ENCODE measurements at regions not wholly inside any gene's neighbourhood (a gene's known extent, or its start where the extent isn't known, plus 50 kb on each side); places are given as distances from the start of the nearest gene placed in this dataset.

DNA sequence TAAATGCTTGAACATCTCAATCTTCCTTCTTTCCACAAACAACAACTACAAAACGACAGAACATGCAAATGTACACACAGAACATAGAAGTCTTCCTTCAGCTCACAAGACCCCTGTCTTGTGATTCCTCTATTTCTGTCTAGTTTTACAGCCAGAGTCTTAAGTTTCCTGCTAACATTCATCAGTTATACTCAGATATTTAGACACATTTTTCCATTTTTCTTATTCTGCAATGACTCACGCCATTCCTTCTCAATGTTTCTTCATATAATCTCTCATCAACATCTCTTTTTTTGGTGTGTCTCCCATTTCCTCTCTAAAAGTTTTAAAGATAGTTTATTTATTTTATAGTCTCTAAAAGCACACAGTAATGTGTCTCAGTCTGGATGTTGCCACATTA is 1872.9 kb upstream of the PCDH20 start:
- H3K27ac Mint-ChIP-seq = no peak overlapping the region
- DNase-seq = no peak
- peaks cover 6% of the 10 kb centered on the region; the same call in 1 of the 2 replicates for H3K36me3 Mint-ChIP-seq (ENCODE audit: low read depth)
- no peak overlapping the region for H3K4me3 Mint-ChIP-seq
- TF ChIP-seq, protein P1, sequence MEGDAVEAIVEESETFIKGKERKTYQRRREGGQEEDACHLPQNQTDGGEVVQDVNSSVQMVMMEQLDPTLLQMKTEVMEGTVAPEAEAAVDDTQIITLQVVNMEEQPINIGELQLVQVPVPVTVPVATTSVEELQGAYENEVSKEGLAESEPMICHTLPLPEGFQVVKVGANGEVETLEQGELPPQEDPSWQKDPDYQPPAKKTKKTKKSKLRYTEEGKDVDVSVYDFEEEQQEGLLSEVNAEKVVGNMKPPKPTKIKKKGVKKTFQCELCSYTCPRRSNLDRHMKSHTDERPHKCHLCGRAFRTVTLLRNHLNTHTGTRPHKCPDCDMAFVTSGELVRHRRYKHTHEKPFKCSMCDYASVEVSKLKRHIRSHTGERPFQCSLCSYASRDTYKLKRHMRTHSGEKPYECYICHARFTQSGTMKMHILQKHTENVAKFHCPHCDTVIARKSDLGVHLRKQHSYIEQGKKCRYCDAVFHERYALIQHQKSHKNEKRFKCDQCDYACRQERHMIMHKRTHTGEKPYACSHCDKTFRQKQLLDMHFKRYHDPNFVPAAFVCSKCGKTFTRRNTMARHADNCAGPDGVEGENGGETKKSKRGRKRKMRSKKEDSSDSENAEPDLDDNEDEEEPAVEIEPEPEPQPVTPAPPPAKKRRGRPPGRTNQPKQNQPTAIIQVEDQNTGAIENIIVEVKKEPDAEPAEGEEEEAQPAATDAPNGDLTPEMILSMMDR (IDR thresholded peaks at IDR 0.05) = no peak
- H3K4me1 Mint-ChIP-seq (ENCODE audit: low read depth) = no peaks in the 10 kb centered on the region
- peaks cover 43% of the 10 kb centered on the region for H3K9me3 Mint-ChIP-seq
- H3K27me3 Mint-ChIP-seq (ENCODE audit: insufficient read depth) = no peaks in the 10 kb centered on the region; the same call in 1 of the 2 replicates

DNA sequence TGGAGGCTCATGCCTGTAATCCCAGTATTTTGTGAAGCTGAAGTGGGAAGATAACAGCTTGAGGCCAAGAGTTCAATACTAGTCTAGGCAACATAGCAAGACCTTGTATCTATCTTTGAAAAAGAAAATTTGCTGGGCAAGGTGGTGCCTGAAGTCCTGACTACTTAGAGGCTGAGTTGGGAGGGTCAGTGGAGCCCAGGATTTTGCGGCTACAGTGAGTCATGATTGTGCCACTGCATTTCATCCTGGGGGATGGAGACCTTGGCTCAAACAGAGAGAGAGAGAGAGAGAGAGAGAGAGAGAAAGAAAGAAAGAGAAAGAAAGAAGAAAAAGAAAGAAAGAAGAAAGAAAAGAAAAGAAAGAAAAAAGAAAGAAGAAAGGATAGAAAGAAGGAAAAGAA is 1872.3 kb upstream of the PCDH20 start:
- Mint-ChIP-seq H3K27me3 (ENCODE audit: insufficient read depth) (no peaks in the 10 kb centered on the region; the same call in 1 of the 2 replicates), H3K4me3 (no peak overlapping the region), H3K27ac (no peak overlapping the region), H3K36me3 (ENCODE audit: low read depth) (peaks cover 6% of the 10 kb centered on the region; the same call in 1 of the 2 replicates), H3K4me1 (ENCODE audit: low read depth) (no peaks in the 10 kb centered on the region), H3K9me3 (peaks cover 49% of the 10 kb centered on the region)
- TF ChIP-seq, protein P1 (IDR thresholded peaks at IDR 0.05) = no peak
- DNase-seq = no peak

DNA sequence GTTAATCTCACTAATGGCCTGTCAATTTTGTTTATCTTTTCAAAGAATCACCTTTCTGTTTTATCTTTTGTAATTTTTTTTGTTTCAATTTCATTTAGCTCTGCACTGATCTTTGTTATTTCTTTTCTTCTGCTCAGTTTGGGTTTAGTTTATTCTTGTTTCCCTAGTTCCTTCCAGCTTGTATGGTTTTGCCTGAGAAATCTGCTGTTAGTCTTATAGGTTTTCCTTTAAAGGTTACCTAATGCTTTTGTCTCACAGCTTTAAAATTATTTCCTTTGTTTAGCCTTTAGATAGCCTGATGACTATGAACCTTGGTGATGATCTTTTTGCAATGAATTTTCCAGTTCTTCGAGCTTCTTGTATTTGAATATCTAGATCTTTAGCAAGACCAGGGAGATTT is 1869.8 kb upstream of the PCDH20 start:
- H3K27me3 Mint-ChIP-seq (ENCODE audit: insufficient read depth) = no peaks in the 10 kb centered on the region; the same call in 1 of the 2 replicates
- H3K4me1 Mint-ChIP-seq (ENCODE audit: low read depth) = no peaks in the 10 kb centered on the region
- no peak overlapping the region for H3K27ac Mint-ChIP-seq
- H3K36me3 Mint-ChIP-seq (ENCODE audit: low read depth) = peaks cover 6% of the 10 kb centered on the region; the same call in 1 of the 2 replicates
- TF ChIP-seq, protein P1 (IDR thresholded peaks at IDR 0.05) = no peak
- no peak overlapping the region for H3K4me3 Mint-ChIP-seq
- H3K9me3 Mint-ChIP-seq = peaks cover 62% of the 10 kb centered on the region
- DNase-seq = no peak

DNA sequence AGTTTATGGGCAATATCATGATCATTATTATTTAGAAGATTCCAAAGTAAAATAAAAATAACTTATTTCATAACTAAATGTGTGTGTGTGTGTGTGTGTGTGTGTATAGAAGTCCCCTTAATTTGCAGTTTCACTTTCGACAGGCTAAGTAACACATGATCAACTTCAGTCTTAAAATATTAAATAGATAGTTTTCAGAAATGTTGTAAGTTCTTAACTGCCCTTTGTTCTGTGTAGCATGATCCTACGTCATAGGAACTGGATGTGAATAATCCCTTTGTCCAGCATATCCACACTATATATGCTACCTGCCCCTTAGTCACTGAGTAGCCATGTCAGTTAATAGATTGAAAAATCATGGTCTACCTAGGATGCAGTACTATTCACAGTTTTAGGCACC is 1863.5 kb upstream of the PCDH20 start:
- no peak overlapping the region for H3K27ac Mint-ChIP-seq
- H3K9me3 Mint-ChIP-seq = peaks cover 53% of the 10 kb centered on the region
- no peak for DNase-seq
- H3K4me3 Mint-ChIP-seq = no peak overlapping the region
- TF ChIP-seq, protein P1 (IDR thresholded peaks at IDR 0.05) = no peak
- H3K4me1 Mint-ChIP-seq (ENCODE audit: low read depth) = no peaks in the 10 kb centered on the region
- no peaks in the 10 kb centered on the region for H3K27me3 Mint-ChIP-seq (ENCODE audit: insufficient read depth)
- H3K36me3 Mint-ChIP-seq (ENCODE audit: low read depth) = no peaks in the 10 kb centered on the region

DNA sequence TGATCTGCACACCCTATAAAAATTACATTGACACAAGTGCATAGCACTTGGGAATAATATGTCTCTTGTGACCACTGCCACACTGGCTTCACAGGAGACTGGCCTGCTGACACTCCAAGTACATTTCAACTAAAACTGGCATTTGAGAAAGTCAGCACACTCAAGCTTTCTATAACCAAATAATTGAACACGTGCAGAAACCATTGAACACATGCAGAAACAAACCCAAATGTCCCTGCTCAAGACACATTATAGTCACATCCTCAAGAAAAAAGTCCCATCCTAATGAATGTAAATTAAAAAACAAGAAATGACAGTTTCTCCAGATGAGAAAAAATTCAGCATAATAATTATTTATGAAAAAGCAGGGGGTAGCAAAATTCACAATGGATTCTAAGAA is 1859.1 kb upstream of the PCDH20 start:
- Mint-ChIP-seq H3K27ac (no peak overlapping the region), H3K36me3 (ENCODE audit: low read depth) (no peaks in the 10 kb centered on the region), H3K4me1 (ENCODE audit: low read depth) (no peaks in the 10 kb centered on the region), H3K27me3 (ENCODE audit: insufficient read depth) (no peaks in the 10 kb centered on the region), H3K9me3 (peaks cover 33% of the 10 kb centered on the region), H3K4me3 (no peak overlapping the region)
- TF ChIP-seq, protein P1 (IDR thresholded peaks at IDR 0.05) = no peak
- DNase-seq = no peak
